Transverse colon (tissue), 3 donors: ENCODE measurements at regions not wholly inside any gene's neighbourhood (a gene's known extent, or its start where the extent isn't known, plus 50 kb on each side); places are given as distances from the start of the nearest gene placed in this dataset.
"Not testable (repeated sequence)": the region's sequence is repeated elsewhere in the genome, so short reads cannot be mapped to it uniquely, and the experiment has no call there.

Experiments
- CTCF ChIP-seq, 5 experiments: fragments of 200-600 bp in 3 of 5; fragments of 450-650 bp in 2 of 5; sonication (generic) in 3 of 5; IDR thresholded peaks; 1 replicate in 2 of 5; 2 replicates in 3 of 5; pipeline ENCODE4 v1.5.1; 2016 to 2017; ENCODE audit warnings: antibody characterized with exemption in 5 of 5, inconsistent platforms in 3 of 5, mild to moderate bottlenecking in 2 of 5, moderate library complexity in 1 of 5
- POLR2A ChIP-seq: fragments of 450-650 bp; IDR thresholded peaks from one replicate; pipeline ENCODE4 v1.6.1; 2016; ENCODE audit warnings: antibody characterized with exemption, mild to moderate bottlenecking, moderate library complexity

GRCh38 chr3:170800275-170800674, 69.7 kb downstream of the RPL22L1 start:
- not testable (repeated sequence) for TF ChIP-seq CTCF (IDR thresholded peaks at IDR 0.05); POLR2A
